DOHH2 (cell line): ENCODE measurements at regions not wholly inside any gene's neighbourhood (a gene's known extent, or its start where the extent isn't known, plus 50 kb on each side); places are given as distances from the start of the nearest gene placed in this dataset.
"Not testable (repeated sequence)": the region's sequence is repeated elsewhere in the genome, so short reads cannot be mapped to it uniquely, and the experiment has no call there.

Experiments used
- H3F3A ChIP-seq: fragments of 200-600 bp; sonication (generic), shearing (Covaris generic); 2 replicates; pipeline ENCODE4 v1.6.0; 2016; ENCODE audit warnings: antibody characterized with exemption, mild to moderate bottlenecking; ENCODE audit not compliant: control insufficient read depth, insufficient read depth
- H3K27ac ChIP-seq: fragments of 200-600 bp; sonication (generic); 2 replicates; pipeline ENCODE4 v1.5.1; 2014; ENCODE audit warnings: low read depth, mild to moderate bottlenecking, low read length, moderate library complexity
- H3K27me3 ChIP-seq: fragments of 200-600 bp; sonication (generic); 2 replicates; pipeline ENCODE4 v1.6.1; 2014; ENCODE audit warnings: mild to moderate bottlenecking, low read length, mixed read lengths; ENCODE audit not compliant: control insufficient read depth
- H3K36me3 ChIP-seq: fragments of 200-600 bp; sonication (generic); 2 replicates; pipeline ENCODE4 v1.6.1; 2014; ENCODE audit warnings: mild to moderate bottlenecking, low read length, moderate library complexity, mixed read lengths; ENCODE audit not compliant: control insufficient read depth
- H3K4me1 ChIP-seq: fragments of 200-600 bp; sonication (generic); 2 replicates; pipeline ENCODE4 v1.6.1; 2014; ENCODE audit warnings: mild to moderate bottlenecking, low read length, mixed read lengths; ENCODE audit not compliant: control insufficient read depth
- H3K4me2 ChIP-seq: fragments of 200-600 bp; sonication (generic); 2 replicates; pipeline ENCODE4 v1.6.0; 2014; ENCODE audit warnings: mild to moderate bottlenecking, low read length, moderate library complexity
- H3K4me3 ChIP-seq: fragments of 200-600 bp; sonication (generic); 2 replicates; pipeline ENCODE4 v1.5.1; 2014; ENCODE audit warnings: mild to moderate bottlenecking, low read length, mixed read lengths
- H3K79me2 ChIP-seq: fragments of 200-600 bp; sonication (generic); 2 replicates; pipeline ENCODE4 v1.6.1; 2014; ENCODE audit warnings: mild to moderate bottlenecking, low read length, mixed read lengths; ENCODE audit not compliant: control insufficient read depth
- H3K9me2 ChIP-seq: fragments of 200-600 bp; sonication (generic); replicated peaks from 2 replicates; pipeline ENCODE4 v1.6.1; 2014; ENCODE audit warnings: mild to moderate bottlenecking, low read length, mixed read lengths; ENCODE audit not compliant: control insufficient read depth
- H3K9me3 ChIP-seq: fragments of 200-600 bp; sonication (generic); 2 replicates; pipeline ENCODE4 v1.6.1; 2014; ENCODE audit warnings: antibody characterized with exemption, low read length, mixed read lengths; ENCODE audit not compliant: control insufficient read depth, insufficient read depth
- H4K20me1 ChIP-seq: fragments of 200-600 bp; sonication (generic); 2 replicates; pipeline ENCODE4 v1.6.0; 2014; ENCODE audit warnings: low read depth, mild to moderate bottlenecking, antibody characterized with exemption, low read length, moderate library complexity; ENCODE audit not compliant: control insufficient read depth, insufficient read depth
- CTCF ChIP-seq: fragments of 200-600 bp; sonication (generic); IDR thresholded peaks from one replicate; pipeline ENCODE4 v1.5.1; 2014; ENCODE audit warnings: antibody characterized with exemption, mild to moderate bottlenecking, low read depth, low read length; ENCODE audit not compliant: poor library complexity, severe bottlenecking
- EZH2phosphoT487 ChIP-seq: fragments of 200-600 bp; sonication (generic); IDR thresholded peaks from 2 replicates; pipeline ENCODE4 v1.6.1; 2017; ENCODE audit warnings: borderline replicate concordance, mild to moderate bottlenecking, antibody characterized with exemption, low read length, moderate library complexity, mixed read lengths

GRCh38 chr7:9719721-9720120, 1254.0 kb upstream of the PHF14 start:
- H3K4me1 ChIP-seq, result no peaks in the 10 kb centered on the region
- no peak overlapping the region for H3K27ac ChIP-seq
- no peaks in the 10 kb centered on the region for H3K9me2 ChIP-seq
- H3K27me3 ChIP-seq, result no peaks in the 10 kb centered on the region
- H3K4me2 ChIP-seq, result no peak overlapping the region
- no peak for TF ChIP-seq CTCF
- no peak for TF ChIP-seq EZH2phosphoT487
- H3K36me3 ChIP-seq, result no peaks in the 10 kb centered on the region
- no peaks in the 10 kb centered on the region for H3K79me2 ChIP-seq
- H3K9me3 ChIP-seq, result no peaks in the 10 kb centered on the region
- H3K4me3 ChIP-seq, result no peak overlapping the region
- no peaks in the 10 kb centered on the region for H4K20me1 ChIP-seq
- H3F3A ChIP-seq, result no peaks in the 10 kb centered on the region

DNA sequence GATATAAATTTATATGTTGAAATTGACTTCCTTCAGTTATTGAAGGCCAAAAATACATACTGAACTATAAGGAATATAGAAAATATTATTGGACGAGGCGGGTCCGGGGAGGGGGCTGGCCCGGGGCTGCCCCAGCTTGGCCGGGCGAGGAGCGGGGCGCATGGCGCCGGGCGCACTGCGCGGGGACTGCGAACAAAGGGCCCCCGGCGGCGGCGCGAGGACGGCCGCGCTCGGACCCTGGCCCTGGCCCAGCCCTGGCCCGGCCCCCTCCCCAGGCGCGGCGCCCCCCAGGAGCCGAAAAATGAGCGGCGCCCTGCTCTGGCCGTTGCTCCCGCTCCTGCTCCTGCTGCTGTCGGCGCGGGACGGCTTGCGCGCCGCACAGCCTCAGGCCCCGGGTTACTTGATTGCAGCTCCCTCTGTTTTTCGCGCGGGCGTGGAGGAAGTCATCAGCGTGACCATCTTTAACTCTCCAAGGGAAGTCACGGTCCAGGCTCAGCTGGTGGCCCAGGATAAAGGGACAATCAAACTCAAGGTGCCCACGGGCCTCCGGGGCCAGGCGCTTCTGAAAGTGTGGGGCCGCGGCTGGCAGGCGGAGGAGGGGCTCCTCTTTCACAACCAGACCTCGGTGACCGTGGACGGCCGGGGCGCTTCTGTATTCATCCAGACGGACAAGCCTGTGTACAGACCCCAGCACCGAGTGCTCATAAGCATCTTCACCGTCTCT, 1247.6 kb upstream of the PHF14 start:
- not testable (repeated sequence) for H3F3A ChIP-seq, H3K27me3 ChIP-seq, H3K79me2 ChIP-seq, H4K20me1 ChIP-seq, H3K4me3 ChIP-seq, H3K9me2 ChIP-seq, H3K36me3 ChIP-seq, H3K27ac ChIP-seq, H3K4me1 ChIP-seq, H3K9me3 ChIP-seq, H3K4me2 ChIP-seq

- not testable (repeated sequence) for H3K4me1 ChIP-seq, H3K4me3 ChIP-seq, H3F3A ChIP-seq, H4K20me1 ChIP-seq, H3K36me3 ChIP-seq, H3K27ac ChIP-seq, H3K4me2 ChIP-seq, H3K9me3 ChIP-seq, H3K79me2 ChIP-seq, H3K27me3 ChIP-seq, H3K9me2 ChIP-seq
Observed at GRCh38 chr7:9726811-9727210, 1246.9 kb upstream of the PHF14 start.

GRCh38 chr7:9727467-9727869, 1246.2 kb upstream of the PHF14 start:
- H3K79me2 ChIP-seq, H3K27ac ChIP-seq, H3F3A ChIP-seq, H3K36me3 ChIP-seq, H3K9me2 ChIP-seq, H3K4me1 ChIP-seq, H3K9me3 ChIP-seq, H3K27me3 ChIP-seq, H3K4me3 ChIP-seq, H3K4me2 ChIP-seq, H4K20me1 ChIP-seq: not testable (repeated sequence)

DNA sequence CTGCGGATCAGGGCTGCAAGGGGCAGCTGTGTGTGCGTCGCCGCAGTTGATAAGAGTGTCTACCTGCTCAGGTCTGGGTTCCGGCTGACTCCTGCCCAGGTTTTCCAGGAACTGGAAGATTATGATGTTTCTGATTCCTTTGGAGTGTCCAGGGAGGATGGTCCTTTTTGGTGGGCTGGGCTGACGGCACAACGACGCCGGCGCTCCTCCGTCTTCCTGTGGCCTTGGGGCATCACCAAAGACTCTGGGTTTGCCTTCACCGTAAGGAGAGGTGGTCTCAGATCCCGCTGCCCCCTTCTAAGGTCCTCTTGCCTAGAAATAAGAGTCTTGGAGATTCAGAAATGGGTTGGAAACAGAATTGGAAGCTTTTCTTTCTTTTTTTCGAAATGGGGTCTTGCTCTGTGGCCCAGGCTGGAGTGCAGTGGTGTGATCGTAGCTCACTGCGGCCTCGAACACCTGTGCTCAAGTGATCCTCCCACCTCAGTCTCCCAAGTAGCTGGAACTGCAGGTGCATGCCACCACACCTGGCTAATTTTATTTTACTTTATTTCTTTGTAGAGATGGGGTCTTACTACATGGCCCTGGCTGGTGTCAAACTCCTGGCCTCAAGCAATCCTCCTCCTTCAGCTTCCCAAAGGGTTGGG, 1245.5 kb upstream of the PHF14 start:
- not testable (repeated sequence) for H4K20me1 ChIP-seq, H3K9me2 ChIP-seq, H3F3A ChIP-seq, H3K36me3 ChIP-seq, H3K9me3 ChIP-seq, H3K27ac ChIP-seq, H3K4me1 ChIP-seq, H3K4me3 ChIP-seq, H3K79me2 ChIP-seq, H3K27me3 ChIP-seq, H3K4me2 ChIP-seq
